ENCODE measurements at regions not wholly inside any gene's neighbourhood (a gene's known extent, or its start where the extent isn't known, plus 50 kb on each side); places are given as distances from the start of the nearest gene placed in this dataset.

GRCh38 chr16:8260140-8260539 is 330.2 kb downstream of the TMEM114 start:
- no peak for DNase-seq

GRCh38 chr16:8258523-8258922 is 331.8 kb downstream of the TMEM114 start:
- DNase-seq = no peak

- DNase-seq = no peak
Observed at GRCh38 chr16:8257561-8257960, 332.8 kb downstream of the TMEM114 start.

- DNase-seq = no peak
Observed at GRCh38 chr16:8254405-8254804, 335.9 kb downstream of the TMEM114 start.

GRCh38 chr16:8253718-8254117 is 336.6 kb downstream of the TMEM114 start:
- DNase-seq = no peak

GRCh38 chr16:8251727-8252126 is 338.6 kb downstream of the TMEM114 start:
- no peak for DNase-seq

GRCh38 chr16:8251298-8251697 is 339.0 kb downstream of the TMEM114 start:
- no peak for DNase-seq

- DNase-seq = no peak
Observed at GRCh38 chr16:8247993-8248392, 342.3 kb downstream of the TMEM114 start.

GRCh38 chr16:8243981-8244380 is 346.3 kb downstream of the TMEM114 start:
- DNase-seq = no peak

- DNase-seq = no peak
Observed at GRCh38 chr16:8241408-8241807, 348.9 kb downstream of the TMEM114 start.

GRCh38 chr16:8239443-8239842 is 350.9 kb downstream of the TMEM114 start:
- DNase-seq = no peak

- DNase-seq = no peak
Observed at GRCh38 chr16:8237452-8237851, 352.9 kb downstream of the TMEM114 start.

- DNase-seq = no peak
Observed at GRCh38 chr16:8236816-8237215, 353.5 kb downstream of the TMEM114 start.

GRCh38 chr16:8230497-8230896 is 359.8 kb downstream of the TMEM114 start:
- DNase-seq = no peak

GRCh38 chr16:8229011-8229520 is 361.2 kb downstream of the TMEM114 start:
- no peak for DNase-seq

GRCh38 chr16:8217201-8217600 is 373.1 kb downstream of the TMEM114 start:
- no peak for DNase-seq

GRCh38 chr16:8204769-8205168 is 385.5 kb downstream of the TMEM114 start:
- DNase-seq = no peak

GRCh38 chr16:8204096-8204495 is 386.2 kb downstream of the TMEM114 start:
- no peak for DNase-seq

GRCh38 chr16:8203101-8203500 is 387.2 kb downstream of the TMEM114 start:
- DNase-seq = no peak

- no peak for DNase-seq
Observed at GRCh38 chr16:8200839-8201238, 389.5 kb downstream of the TMEM114 start.

GRCh38 chr16:8199390-8199789 is 390.9 kb downstream of the TMEM114 start:
- DNase-seq = no peak

GRCh38 chr16:8194794-8195193 is 395.5 kb downstream of the TMEM114 start:
- no peak for DNase-seq

- DNase-seq = no peak
Observed at GRCh38 chr16:8188841-8189240, 401.5 kb downstream of the TMEM114 start.

- no peak for DNase-seq
Observed at GRCh38 chr16:8187782-8188372, 402.4 kb downstream of the TMEM114 start.

GRCh38 chr16:8184854-8185253 is 405.5 kb downstream of the TMEM114 start:
- DNase-seq = no peak

Measured in fibroblast of skin of right quadriceps (primary cell).